ENCODE measurements at regions not wholly inside any gene's neighbourhood (a gene's known extent, or its start where the extent isn't known, plus 50 kb on each side); places are given as distances from the start of the nearest gene placed in this dataset.

DNA sequence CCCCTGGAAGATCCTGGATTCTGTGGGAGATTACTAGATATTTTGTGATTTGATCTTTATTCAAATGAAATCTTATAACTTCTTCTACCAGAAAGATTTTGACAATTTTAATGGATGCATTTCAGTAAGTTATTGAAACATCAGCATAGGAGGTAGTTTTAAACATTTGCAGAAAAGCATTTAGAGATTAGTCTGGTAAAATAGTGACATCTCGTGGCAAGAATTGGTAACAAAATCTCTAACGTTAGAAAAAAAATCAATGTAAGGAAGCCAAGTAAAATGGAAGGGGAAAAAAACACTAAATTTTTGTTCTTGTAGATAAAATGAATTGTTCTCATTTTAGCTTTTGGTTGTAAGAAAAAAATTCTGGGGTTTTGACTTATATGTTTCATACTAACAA, 73.3 kb downstream of the TASL start:
- peak; percentile 39 for DNase-seq

GRCh38 chrX:30495468-30495867, 82.1 kb downstream of the TASL start:
- DNase-seq, result no peak

DNA sequence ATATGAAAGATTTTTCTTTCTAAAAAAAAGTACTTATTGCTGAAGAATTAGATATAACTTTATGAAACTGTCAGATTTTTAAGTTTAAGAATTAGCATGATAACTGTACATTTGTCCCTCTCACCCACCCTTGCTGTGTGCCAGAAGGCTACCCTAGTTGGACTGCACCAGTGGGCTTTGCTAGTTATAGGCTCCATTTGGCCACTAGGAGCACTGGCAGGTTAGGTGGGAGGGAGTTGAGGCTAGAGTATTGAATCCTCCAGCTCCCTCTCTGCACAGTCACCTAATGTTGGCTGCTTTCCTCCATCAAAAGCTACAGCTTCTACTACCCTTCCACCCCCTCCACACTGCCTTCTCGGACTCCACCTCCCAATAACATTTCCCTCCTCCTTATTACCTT, 84.2 kb downstream of the TASL start:
- DNase-seq, result no peak

DNA sequence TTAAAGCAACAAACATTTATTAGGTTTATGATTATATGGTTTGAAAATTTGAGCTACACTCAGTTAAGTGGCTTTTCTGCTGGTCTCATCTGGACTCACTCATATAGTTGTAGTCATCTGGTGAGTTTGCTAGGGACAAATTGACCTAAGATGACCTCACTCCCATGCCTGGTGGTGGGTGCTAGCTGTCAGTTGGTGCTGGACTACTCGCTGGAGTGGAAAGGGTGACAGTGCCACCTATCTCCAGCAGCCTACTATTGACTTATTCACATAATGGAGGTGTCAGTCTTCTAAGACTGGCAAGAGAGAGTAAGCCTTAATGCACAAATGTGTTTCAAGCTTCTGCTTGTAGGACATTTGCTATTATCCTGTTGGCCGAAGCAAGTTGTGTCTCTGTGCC, 88.2 kb downstream of the TASL start:
- peak; percentile 1 for DNase-seq

- no peak for DNase-seq
Measured at GRCh38 chrX:30488092-30488491, 89.5 kb downstream of the TASL start.

DNA sequence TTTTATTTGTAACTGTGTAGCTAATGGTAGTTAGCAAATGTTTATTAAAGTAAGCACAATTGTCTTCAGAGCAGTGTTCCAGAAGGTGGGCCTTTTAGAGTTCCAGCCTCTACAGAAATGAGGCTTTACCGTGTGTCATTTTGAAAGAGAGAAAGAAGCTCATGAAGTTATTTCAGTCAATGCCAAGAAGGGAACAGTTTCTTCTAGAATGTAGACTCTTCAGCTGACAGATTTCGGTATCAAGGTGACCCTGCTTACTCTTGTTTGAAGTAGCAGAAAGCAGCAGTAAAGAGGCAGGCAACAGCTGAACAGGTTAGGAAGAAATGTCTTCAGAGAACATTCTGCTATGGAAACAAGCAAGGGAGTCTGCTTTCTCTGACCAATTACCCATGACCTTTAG, 93.6 kb downstream of the TASL start:
- DNase-seq, result no peak

- DNase-seq, result no peak
Measured at GRCh38 chrX:30468471-30468870, 109.1 kb downstream of the TASL start.
